Tibial nerve (tissue), 4 donors: ENCODE measurements at regions not wholly inside any gene's neighbourhood (a gene's known extent, or its start where the extent isn't known, plus 50 kb on each side); places are given as distances from the start of the nearest gene placed in this dataset.

Experiments
- DNase-seq, 2 donors: peaks; one replicate each; pipeline ENCODE4 v3.0.0-alpha.2; 2019; ENCODE audit warnings: low spot score in 2 of 2
- H3K27ac ChIP-seq, 4 donors: fragments of 200-600 bp; sonication (generic) in 3 of 4; one replicate each; pipeline ENCODE4 v1.5.1; 2017 to 2019; ENCODE audit warnings: mild to moderate bottlenecking in 1 of 4
- H3K27me3 ChIP-seq, 2 donors: fragments of 200-600 bp; sonication (generic) in 1 of 2; one replicate each; pipeline versions ENCODE4 v1.5.1 to v1.6.0; 2017 to 2019
- H3K36me3 ChIP-seq, 3 donors: fragments of 200-600 bp; sonication (generic); one replicate each; pipeline ENCODE4 v1.5.1; 2018 to 2019
- H3K4me1 ChIP-seq, 4 donors: fragments of 200-600 bp; sonication (generic) in 3 of 4; one replicate each; pipeline ENCODE4 v1.5.1; 2017 to 2019
- H3K4me3 ChIP-seq, 4 donors: fragments of 200-600 bp; sonication (generic) in 3 of 4; one replicate each; pipeline ENCODE4 v1.5.1; 2017 to 2019; ENCODE audit warnings: mild to moderate bottlenecking in 1 of 4, moderate library complexity in 1 of 4
- H3K9me3 ChIP-seq, 4 donors: fragments of 200-600 bp; sonication (generic) in 3 of 4; one replicate each; pipeline ENCODE4 v1.5.1; 2017 to 2019
- EP300 ChIP-seq, 2 donors: sonication (generic); formaldehyde crosslinking; IDR thresholded peaks; one replicate each; pipeline ENCODE4 v1.6.1; 2017; ENCODE audit warnings: antibody characterized with exemption in 2 of 2, mild to moderate bottlenecking in 1 of 2
- POLR2A ChIP-seq, 2 donors: fragments of 450-650 bp; IDR thresholded peaks; one replicate each; pipeline ENCODE4 v1.6.1; 2017; ENCODE audit warnings: antibody characterized with exemption in 2 of 2, mild to moderate bottlenecking in 2 of 2, moderate library complexity in 2 of 2
- WGBS, 2 donors: methylation state at CpG; one replicate each; pipeline ENCODE4 v1.1.5; 2018; 5-methylcytosine and 5-hydroxymethylcytosine counted together
- TF ChIP-seq, protein P1 (sequence below), 5 experiments: fragments of 200-600 bp in 3 of 5; fragments of 450-650 bp in 2 of 5; sonication (generic) in 3 of 5; IDR thresholded peaks; one replicate each; pipeline ENCODE4 v1.5.1; 2016 to 2019; ENCODE audit warnings: antibody characterized with exemption in 5 of 5, mild to moderate bottlenecking in 3 of 5, moderate library complexity in 2 of 5

DNA sequence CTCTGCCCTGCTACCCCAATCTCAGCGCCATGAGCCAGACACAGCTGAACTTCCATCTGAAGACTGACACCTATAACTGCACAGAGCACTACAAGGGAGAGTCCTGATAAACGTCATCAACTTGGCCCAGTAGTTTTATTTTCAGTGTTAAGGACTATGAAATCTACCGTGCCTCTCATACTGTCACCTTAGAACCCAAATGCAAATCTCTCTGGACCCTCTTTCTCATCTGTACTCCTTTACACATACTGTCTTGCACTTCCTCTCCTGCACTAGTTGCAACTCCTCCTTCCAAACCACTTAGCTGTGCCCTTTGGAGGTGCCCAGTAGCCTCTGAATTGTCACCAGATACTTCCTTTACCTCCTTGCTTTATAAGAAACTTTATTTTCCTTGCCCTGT is 420.2 kb upstream of the CNKSR2 start:
- Histone ChIP-seq H3K27me3 (no peaks in the 10 kb centered on the region), H3K27ac (no peak overlapping the region), H3K4me3 (no peak overlapping the region), H3K36me3 (no peaks in the 10 kb centered on the region), H3K4me1 (no peaks in the 10 kb centered on the region), H3K9me3 (no peaks in the 10 kb centered on the region)
- DNase-seq: no peak
- 75 to 93% methylated on average over 3 of the region's 3 CpGs for WGBS, 2 donors
- TF ChIP-seq, protein P1, sequence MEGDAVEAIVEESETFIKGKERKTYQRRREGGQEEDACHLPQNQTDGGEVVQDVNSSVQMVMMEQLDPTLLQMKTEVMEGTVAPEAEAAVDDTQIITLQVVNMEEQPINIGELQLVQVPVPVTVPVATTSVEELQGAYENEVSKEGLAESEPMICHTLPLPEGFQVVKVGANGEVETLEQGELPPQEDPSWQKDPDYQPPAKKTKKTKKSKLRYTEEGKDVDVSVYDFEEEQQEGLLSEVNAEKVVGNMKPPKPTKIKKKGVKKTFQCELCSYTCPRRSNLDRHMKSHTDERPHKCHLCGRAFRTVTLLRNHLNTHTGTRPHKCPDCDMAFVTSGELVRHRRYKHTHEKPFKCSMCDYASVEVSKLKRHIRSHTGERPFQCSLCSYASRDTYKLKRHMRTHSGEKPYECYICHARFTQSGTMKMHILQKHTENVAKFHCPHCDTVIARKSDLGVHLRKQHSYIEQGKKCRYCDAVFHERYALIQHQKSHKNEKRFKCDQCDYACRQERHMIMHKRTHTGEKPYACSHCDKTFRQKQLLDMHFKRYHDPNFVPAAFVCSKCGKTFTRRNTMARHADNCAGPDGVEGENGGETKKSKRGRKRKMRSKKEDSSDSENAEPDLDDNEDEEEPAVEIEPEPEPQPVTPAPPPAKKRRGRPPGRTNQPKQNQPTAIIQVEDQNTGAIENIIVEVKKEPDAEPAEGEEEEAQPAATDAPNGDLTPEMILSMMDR (IDR thresholded peaks at IDR 0.05): no peak
- no peak for TF ChIP-seq EP300 (IDR thresholded peaks at IDR 0.05)
- TF ChIP-seq POLR2A (IDR thresholded peaks at IDR 0.05): no peak

DNA sequence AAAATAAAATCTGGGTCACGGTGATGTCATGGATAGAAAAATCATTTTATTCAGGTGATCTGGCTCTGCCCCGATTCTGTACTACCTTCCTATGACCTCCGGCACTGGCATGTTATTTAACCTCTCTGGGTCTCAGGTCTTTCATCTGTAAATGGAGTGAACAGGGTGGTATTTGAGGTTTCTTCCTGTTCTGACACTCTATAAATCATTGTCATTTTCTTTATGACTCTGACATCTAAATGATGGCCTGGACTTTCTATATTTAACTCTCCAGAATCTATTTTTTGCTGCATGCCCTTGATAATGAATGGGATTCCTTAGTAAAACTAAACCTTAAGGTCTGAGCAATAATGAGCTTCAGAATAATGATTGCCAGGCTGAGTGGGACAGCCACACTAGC is 422.0 kb upstream of the CNKSR2 start:
- Histone ChIP-seq H3K27me3 (no peaks in the 10 kb centered on the region), H3K9me3 (no peaks in the 10 kb centered on the region), H3K27ac (no peak overlapping the region), H3K4me3 (no peak overlapping the region), H3K36me3 (no peaks in the 10 kb centered on the region), H3K4me1 (no peaks in the 10 kb centered on the region)
- no peak for DNase-seq
- TF ChIP-seq, protein P1 (IDR thresholded peaks at IDR 0.05): no peak
- TF ChIP-seq POLR2A (IDR thresholded peaks at IDR 0.05) (no peak), EP300 (IDR thresholded peaks at IDR 0.05) (no peak)
- 61 to 67% methylated on average over 3 of the region's 3 CpGs for WGBS, 2 donors

DNA sequence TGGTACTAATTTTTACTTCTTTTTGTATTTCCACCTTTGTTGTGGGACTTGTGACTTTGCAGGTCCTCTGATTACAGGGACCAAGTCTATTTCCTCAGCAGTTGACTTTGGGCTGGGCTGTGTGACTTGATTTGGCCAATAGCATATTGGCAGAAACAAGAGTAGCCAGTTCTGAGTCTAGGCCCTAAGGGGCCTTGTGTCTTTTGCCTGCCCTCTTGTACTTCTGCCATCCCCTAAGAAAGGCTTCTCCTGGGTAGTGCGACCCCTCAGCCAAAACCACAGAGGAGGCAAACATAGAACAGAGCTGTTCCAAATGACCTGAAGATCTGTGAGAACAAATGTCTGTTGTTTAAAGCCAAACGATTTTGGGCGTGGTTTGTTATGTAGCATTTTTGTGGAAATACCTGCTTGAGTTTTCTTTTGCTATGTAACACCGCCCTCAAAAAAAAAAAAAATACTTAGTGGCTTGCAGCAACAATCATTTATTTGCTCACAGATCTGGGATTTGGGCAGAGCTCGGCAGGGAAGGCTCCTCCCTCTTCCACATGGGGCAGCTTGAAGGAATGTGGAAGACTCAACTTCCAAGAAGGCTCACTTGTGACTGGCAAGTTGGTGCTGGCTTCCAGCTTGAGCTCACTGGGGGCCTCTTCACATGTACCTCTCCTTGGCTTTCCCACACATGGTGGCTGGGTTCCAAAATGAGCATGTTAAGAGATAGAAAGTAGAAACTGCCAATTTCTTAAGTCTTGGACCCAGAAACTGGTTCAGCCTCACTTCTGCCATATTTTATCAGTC is 423.0 kb upstream of the CNKSR2 start:
- Histone ChIP-seq H3K9me3 (no peaks in the 10 kb centered on the region), H3K27me3 (no peaks in the 10 kb centered on the region), H3K4me1 (no peaks in the 10 kb centered on the region), H3K4me3 (no peak overlapping the region), H3K36me3 (no peaks in the 10 kb centered on the region), H3K27ac (no peak overlapping the region)
- DNase-seq: no peak
- TF ChIP-seq EP300 (IDR thresholded peaks at IDR 0.05) (no peak), POLR2A (IDR thresholded peaks at IDR 0.05) (no peak)
- TF ChIP-seq, protein P1 (IDR thresholded peaks at IDR 0.05): no peak
- 37 to 51% methylated on average over 5 of the region's 5 CpGs for WGBS, 2 donors

DNA sequence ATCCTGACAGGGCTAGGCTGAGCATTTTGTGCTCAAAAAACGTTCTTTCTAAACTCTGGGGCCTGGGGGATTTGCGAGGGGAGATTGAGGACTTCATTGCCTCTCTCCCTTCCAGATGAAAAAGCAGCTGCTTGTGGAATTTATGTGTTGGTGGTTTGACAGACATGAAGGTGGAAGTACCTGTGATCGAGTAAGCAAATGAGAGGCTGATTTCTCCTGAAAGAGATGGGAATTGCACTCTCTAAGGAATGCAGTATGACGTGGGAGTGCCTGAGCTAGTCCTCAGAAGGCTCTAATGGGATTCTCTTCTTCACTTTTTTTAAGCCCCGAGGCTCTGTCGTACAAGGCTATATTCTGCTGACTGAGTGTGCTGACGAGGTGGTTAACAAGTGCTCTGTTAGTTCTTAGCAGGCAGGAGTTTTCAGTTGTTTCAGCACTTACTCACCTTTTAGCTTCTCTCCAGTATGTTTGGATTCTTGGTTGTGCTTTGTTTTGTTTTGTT is 426.8 kb upstream of the CNKSR2 start:
- 10 to 19% methylated on average over 7 of the region's 7 CpGs for WGBS, 2 donors
- DNase-seq: no peak
- TF ChIP-seq EP300 (IDR thresholded peaks at IDR 0.05) (no peak), POLR2A (IDR thresholded peaks at IDR 0.05) (no peak)
- TF ChIP-seq, protein P1 (IDR thresholded peaks at IDR 0.05): no peak

DNA sequence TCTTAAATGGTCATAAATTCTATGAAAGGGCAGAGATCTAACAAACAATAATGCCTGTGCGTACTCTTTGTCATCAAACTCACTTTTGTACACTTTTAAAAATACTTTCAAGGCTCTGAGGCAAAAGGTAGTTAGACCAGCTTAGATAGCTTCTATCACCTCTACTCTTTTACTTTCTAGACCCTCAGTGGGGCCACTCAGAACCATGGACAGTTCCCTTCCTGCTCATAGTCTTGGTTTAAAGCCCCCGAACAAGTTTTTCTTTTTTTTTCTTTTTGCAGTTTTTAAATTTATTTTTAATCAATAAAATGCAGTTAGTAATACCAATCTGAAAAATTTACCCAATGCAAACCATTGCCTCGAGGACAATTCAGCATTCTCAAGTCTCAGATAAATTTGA is 460.5 kb upstream of the CNKSR2 start:
- no peaks in the 10 kb centered on the region for H3K4me1 ChIP-seq
- TF ChIP-seq POLR2A (IDR thresholded peaks at IDR 0.05) (no peak), EP300 (IDR thresholded peaks at IDR 0.05) (no peak)
- TF ChIP-seq, protein P1 (IDR thresholded peaks at IDR 0.05): no peak
- 30 to 33% methylated on average over 3 of the region's 3 CpGs for WGBS, 2 donors
- H3K4me3 ChIP-seq: no peak overlapping the region
- DNase-seq: no peak
- no peaks in the 10 kb centered on the region for H3K36me3 ChIP-seq
- no peak overlapping the region for H3K27ac ChIP-seq
- no peaks in the 10 kb centered on the region for H3K27me3 ChIP-seq
- H3K9me3 ChIP-seq: no peaks in the 10 kb centered on the region

More for the DNA sequence above, 426.8 kb upstream of the CNKSR2 start:
- Histone ChIP-seq H3K4me1 (no peaks in the 10 kb centered on the region), H3K27ac (no peak overlapping the region), H3K36me3 (no peaks in the 10 kb centered on the region), H3K4me3 (no peak overlapping the region), H3K27me3 (no peaks in the 10 kb centered on the region), H3K9me3 (no peaks in the 10 kb centered on the region)
